Esophagus squamous epithelium (tissue), 4 donors: ENCODE measurements at regions not wholly inside any gene's neighbourhood (a gene's known extent, or its start where the extent isn't known, plus 50 kb on each side); places are given as distances from the start of the nearest gene placed in this dataset.

Experiments
- CTCF ChIP-seq, 6 experiments: fragments of 450-650 bp in 4 of 6; fragments of 200-600 bp in 2 of 6; sonication (generic) in 2 of 6; IDR thresholded peaks; one replicate each; pipeline ENCODE4 v1.5.1; 2016 to 2019; ENCODE audit warnings: antibody characterized with exemption in 6 of 6, mild to moderate bottlenecking in 4 of 6, moderate library complexity in 4 of 6
- POLR2A ChIP-seq, 4 donors: fragments of 450-650 bp; IDR thresholded peaks; one replicate each; pipeline ENCODE4 v1.6.1; 2017; ENCODE audit warnings: antibody characterized with exemption in 4 of 4, mild to moderate bottlenecking in 4 of 4, moderate library complexity in 3 of 4

GRCh38 chr17:72299592-72299991, 178.8 kb downstream of the SOX9 start:
- TF ChIP-seq CTCF (IDR thresholded peaks at IDR 0.05) (no peak), POLR2A (IDR thresholded peaks at IDR 0.05) (no peak)
